Testis (tissue), 2 donors: ENCODE measurements at regions not wholly inside any gene's neighbourhood (a gene's known extent, or its start where the extent isn't known, plus 50 kb on each side); places are given as distances from the start of the nearest gene placed in this dataset.

ENCODE experiments used
- DNase-seq: peaks from one replicate; pipeline ENCODE4 v3.0.0-alpha.2; 2019
- H3K27ac ChIP-seq, 2 donors: fragments of 200-600 bp; sonication (generic); one replicate each; pipeline ENCODE4 v1.5.1; 2019
- H3K27me3 ChIP-seq: fragments of 200-600 bp; sonication (generic); one replicate; pipeline ENCODE4 v1.5.1; 2019
- H3K36me3 ChIP-seq: fragments of 200-600 bp; sonication (generic); one replicate; pipeline ENCODE4 v1.5.1; 2017; ENCODE audit warnings: low read depth; ENCODE audit errors: missing control alignments
- H3K4me1 ChIP-seq: fragments of 200-600 bp; sonication (generic); one replicate; pipeline ENCODE4 v1.5.1; 2019
- H3K4me3 ChIP-seq, 2 donors: fragments of 200-600 bp; sonication (generic); one replicate each; pipeline ENCODE4 v1.5.1; 2017 to 2019
- H3K9me3 ChIP-seq: fragments of 200-600 bp; sonication (generic); one replicate; pipeline ENCODE4 v1.5.1; 2017
- CTCF ChIP-seq, 3 experiments: fragments of 450-650 bp in 2 of 3; fragments of 200-600 bp in 1 of 3; sonication (generic) in 1 of 3; IDR thresholded peaks; one replicate each; pipeline ENCODE4 v1.5.1; 2016 to 2019; ENCODE audit warnings: antibody characterized with exemption in 3 of 3, mild to moderate bottlenecking in 2 of 3, moderate library complexity in 1 of 3
- POLR2A ChIP-seq: fragments of 450-650 bp; IDR thresholded peaks from one replicate; pipeline ENCODE4 v1.6.1; 2017; ENCODE audit warnings: antibody characterized with exemption, mild to moderate bottlenecking, moderate library complexity
- WGBS, 2 donors: methylation state at CpG; one replicate each; pipeline ENCODE4 v1.1.5; 2018; 5-methylcytosine and 5-hydroxymethylcytosine counted together
- intact Hi-C: fragments of 100-400 bp; cut with DNase I; formaldehyde crosslinking; loops from one replicate; pipeline ENCODE4 v1.15.1; 2023; ENCODE audit warnings: low total_unique reads

- no peaks in the 10 kb centered on the region for H3K36me3 ChIP-seq
- H3K27me3 ChIP-seq: no peaks in the 10 kb centered on the region
- DNase-seq: peak; percentile 82
- no peak overlapping the region for H3K4me3 ChIP-seq
- 66 to 69% methylated on average over 6 to 12 of the region's 12 CpGs for whole genome bisulfite sequencing, 2 donors
- peak in 2 of 3 experiments; percentile 24 to 26 for TF ChIP-seq CTCF (IDR thresholded peaks at IDR 0.05)
- TF ChIP-seq POLR2A: no peak
- H3K27ac ChIP-seq: no peak overlapping the region
- no peaks in the 10 kb centered on the region for H3K9me3 ChIP-seq
- peaks cover 19% of the 10 kb centered on the region for H3K4me1 ChIP-seq
- intact Hi-C loops: no loop called here
Measured at GRCh38 chr17:17401271-17401781, 75.5 kb upstream of the MED9 start.

GRCh38 chr17:17402558-17402957 is 74.2 kb upstream of the MED9 start:
- Histone ChIP-seq H3K36me3 (no peaks in the 10 kb centered on the region), H3K4me1 (peaks cover 19% of the 10 kb centered on the region), H3K9me3 (no peaks in the 10 kb centered on the region), H3K27me3 (no peaks in the 10 kb centered on the region), H3K4me3 (no peak overlapping the region), H3K27ac (no peak overlapping the region)
- intact Hi-C loops: no loop called here
- no peak for TF ChIP-seq CTCF (IDR thresholded peaks at IDR 0.05)
- no peak for TF ChIP-seq POLR2A
- 89 to 91% methylated on average over 6 of the region's 6 CpGs for WGBS, 2 donors
- no peak for DNase-seq

- H3K9me3 ChIP-seq: no peaks in the 10 kb centered on the region
- intact Hi-C loops: no loop called here
- H3K4me1 ChIP-seq: peaks cover 16% of the 10 kb centered on the region
- TF ChIP-seq CTCF (IDR thresholded peaks at IDR 0.05): no peak
- no peak for TF ChIP-seq POLR2A
- no peak overlapping the region for H3K4me3 ChIP-seq
- no peak overlapping the region for H3K27ac ChIP-seq
- H3K36me3 ChIP-seq: no peaks in the 10 kb centered on the region
- no peak for DNase-seq
- H3K27me3 ChIP-seq: no peaks in the 10 kb centered on the region
- WGBS, 2 donors: 73 to 79% methylated on average over 6 of the region's 6 CpGs
Measured at GRCh38 chr17:17403065-17403464, 73.7 kb upstream of the MED9 start.

- Histone ChIP-seq H3K27me3 (no peaks in the 10 kb centered on the region), H3K4me1 (peaks cover 7% of the 10 kb centered on the region), H3K36me3 (no peaks in the 10 kb centered on the region), H3K27ac (no peak overlapping the region), H3K4me3 (no peak overlapping the region), H3K9me3 (no peaks in the 10 kb centered on the region)
- no peak for DNase-seq
- WGBS, 2 donors: 76 to 77% methylated on average over 13 to 17 of the region's 17 CpGs
- intact Hi-C loops: no loop called here
- TF ChIP-seq CTCF (IDR thresholded peaks at IDR 0.05) (no peak), POLR2A (no peak)
Measured at GRCh38 chr17:17403899-17404576, 72.8 kb upstream of the MED9 start.

GRCh38 chr17:17405673-17406072 is 71.1 kb upstream of the MED9 start:
- no peaks in the 10 kb centered on the region for H3K36me3 ChIP-seq
- no peak for DNase-seq
- H3K27ac ChIP-seq: peak overlapping the region; percentile 50 to 77
- no peaks in the 10 kb centered on the region for H3K9me3 ChIP-seq
- 89 to 100% methylated on average over 2 of the region's 2 CpGs for WGBS, 2 donors
- no peaks in the 10 kb centered on the region for H3K27me3 ChIP-seq
- intact Hi-C loops: no loop called here
- no peak overlapping the region for H3K4me3 ChIP-seq
- peaks cover 6% of the 10 kb centered on the region for H3K4me1 ChIP-seq
- TF ChIP-seq CTCF (IDR thresholded peaks at IDR 0.05) (no peak), POLR2A (no peak)
